GM12878 (cell line): ENCODE measurements at regions not wholly inside any gene's neighbourhood (a gene's known extent, or its start where the extent isn't known, plus 50 kb on each side); places are given as distances from the start of the nearest gene placed in this dataset.

Experiments used
- ATAC-seq: fragments of 200-7000 bp; cut with Tn5 transposase; 3 replicates; pipeline ENCODE4 v1.9.1; 2020; ENCODE audit warnings: mild to moderate bottlenecking, moderate library complexity
- BruUV-seq: library from RNA; stranded (reverse); fragments of 400-500 nt; replicated peaks from 2 replicates; lab custom pipeline; 2021; lab: Mats Ljungman, UMichigan
- CTCF ChIA-PET: fragments of 300-600 bp; sonication (Branson Sonifier 250); formaldehyde crosslinking; extraction: SDS; loops from one replicate; lab custom pipeline; 2021; ENCODE audit warnings: inconsistent platforms; lab: Yijun Ruan, JAX
- POLR2A ChIA-PET: fragments of 350-600 bp; formaldehyde crosslinking; extraction: SDS; loops from one replicate; lab custom pipeline; 2021; ENCODE audit warnings: inconsistent platforms; lab: Charles Lee
- RAD21 ChIA-PET: fragments of 300-600 bp; sonication (Branson Sonifier 250); formaldehyde crosslinking; loops from one replicate; lab custom pipeline; 2023; ENCODE audit warnings: antibody characterized with exemption; ENCODE audit not compliant: unreplicated experiment; lab: Charles Lee
- SMC1A ChIA-PET: fragments of 300-600 bp; sonication (Branson Sonifier 250); formaldehyde crosslinking; loops from one replicate; lab custom pipeline; 2023; ENCODE audit not compliant: unreplicated experiment, uncharacterized antibody; lab: Charles Lee
- DNase-seq: peaks from one replicate; pipeline ENCODE4 v3.0.0-alpha.2; 2011; ENCODE audit warnings: low read depth, low spot score
- FAIRE-seq: peaks from 3 replicates; lab custom pipeline; 2011; peaks lifted over from hg19 to GRCh38; lab: Jason Lieb, UNC
- H2AFZ ChIP-seq: 2 replicates; pipeline ENCODE4 v1.6.0; 2011; ENCODE audit warnings: low read depth, low read length, control low read depth; ENCODE audit not compliant: control insufficient read depth
- H3K27ac ChIP-seq: 2 replicates; pipeline ENCODE4 v1.5.1; 2011; ENCODE audit warnings: control low read depth; ENCODE audit not compliant: control insufficient read depth, insufficient read depth
- H3K27me3 ChIP-seq, 2 experiments: replicated peaks in 1 of 2; 2 replicates each; pipeline versions ENCODE4 v1.6.0 to v1.6.1; 2011; ENCODE audit warnings: low read length in 1 of 2; ENCODE audit not compliant: control insufficient read depth in 2 of 2, insufficient read depth in 2 of 2
- H3K36me3 ChIP-seq, 2 experiments: 2 replicates each; pipeline ENCODE4 v1.5.1; 2011; ENCODE audit warnings: low read length in 1 of 2; ENCODE audit not compliant: control insufficient read depth in 2 of 2, insufficient read depth in 2 of 2
- H3K4me1 ChIP-seq: 2 replicates; pipeline ENCODE4 v1.6.1; 2011; ENCODE audit warnings: mild to moderate bottlenecking, low read length, moderate library complexity, mixed read lengths; ENCODE audit not compliant: control insufficient read depth, insufficient read depth
- H3K4me2 ChIP-seq: 2 replicates; pipeline ENCODE4 v1.6.0; 2011; ENCODE audit warnings: control low read depth; ENCODE audit not compliant: control insufficient read depth, insufficient read depth
- H3K4me3 ChIP-seq: fragments of 200-600 bp; sonication (generic); 2 replicates; pipeline ENCODE4 v1.5.1; 2016
- H3K79me2 ChIP-seq: 2 replicates; pipeline ENCODE4 v1.6.0; 2011; ENCODE audit warnings: low read length; ENCODE audit not compliant: control insufficient read depth, insufficient read depth
- H3K9ac ChIP-seq: 2 replicates; pipeline ENCODE4 v1.8.0; 2011; ENCODE audit warnings: low read length, control low read depth, mixed read lengths; ENCODE audit not compliant: control insufficient read depth, insufficient read depth
- H3K9me3 ChIP-seq: replicated peaks from 3 replicates; pipeline ENCODE4 v1.5.1; 2011; ENCODE audit warnings: mild to moderate bottlenecking, low read length; ENCODE audit not compliant: control insufficient read depth, insufficient read depth
- H4K20me1 ChIP-seq: 2 replicates; pipeline ENCODE4 v1.6.0; 2011; ENCODE audit not compliant: control insufficient read depth, insufficient read depth
- BACH1 ChIP-seq: fragments of 450-650 bp; IDR thresholded peaks from 2 replicates; pipeline ENCODE4 v1.6.1; 2017; ENCODE audit warnings: mild to moderate bottlenecking, borderline replicate concordance
- CBX5 ChIP-seq: sonication (generic); IDR thresholded peaks from 2 replicates; pipeline ENCODE4 v1.6.1; 2016; ENCODE audit warnings: low read depth, moderate library complexity, mild to moderate bottlenecking, inconsistent platforms
- CHD1 ChIP-seq: IDR thresholded peaks from 2 replicates; pipeline ENCODE4 v1.6.1; 2012; ENCODE audit warnings: low read depth, low read length, improper control_type of control experiment
- EED ChIP-seq: sonication (generic); IDR thresholded peaks from 2 replicates; pipeline ENCODE4 v1.6.1; 2016; ENCODE audit warnings: antibody characterized with exemption, low read depth
- JUNB ChIP-seq: IDR thresholded peaks from 2 replicates; pipeline ENCODE4 v1.6.1; 2016; ENCODE audit warnings: antibody characterized with exemption, mild to moderate bottlenecking
- MXI1 ChIP-seq: fragments of 150-350 bp; IDR thresholded peaks from 2 replicates; pipeline ENCODE4 v1.6.1; 2011; ENCODE audit warnings: low read depth, mild to moderate bottlenecking, inconsistent platforms, low read length, improper control_type of control experiment
- NFIC ChIP-seq: IDR thresholded peaks from 2 replicates; pipeline ENCODE4 v1.6.1; 2012; ENCODE audit warnings: low read depth, mild to moderate bottlenecking, inconsistent platforms, low read length, moderate library complexity
- NFYA ChIP-seq: IDR thresholded peaks from 2 replicates; pipeline ENCODE4 v1.6.1; 2011; ENCODE audit warnings: low read depth, mild to moderate bottlenecking, low read length, improper control_type of control experiment, borderline replicate concordance
- NR2C1 ChIP-seq: fragments of 450-650 bp; IDR thresholded peaks from 2 replicates; pipeline ENCODE4 v1.6.1; 2017; ENCODE audit warnings: antibody characterized with exemption, mild to moderate bottlenecking, moderate library complexity
- POU2F2 ChIP-seq: IDR thresholded peaks from 3 replicates; pipeline ENCODE4 v1.6.1; 2011; ENCODE audit warnings: low read depth, mild to moderate bottlenecking, low read length, borderline replicate concordance
- RAD51 ChIP-seq: fragments of 450-650 bp; IDR thresholded peaks from 2 replicates; pipeline ENCODE4 v1.6.1; 2016; ENCODE audit warnings: moderate library complexity, mild to moderate bottlenecking, inconsistent platforms
- RCOR1 ChIP-seq: conservative IDR thresholded peaks from 2 replicates; pipeline ENCODE4 v1.6.1; 2012; ENCODE audit warnings: low read depth, low read length, improper control_type of control experiment
- RUNX3 ChIP-seq: IDR thresholded peaks from 2 replicates; pipeline ENCODE4 v1.6.1; 2012; ENCODE audit warnings: low read length, inconsistent platforms
- TCF12 ChIP-seq: IDR thresholded peaks from 2 replicates; pipeline ENCODE4 v1.6.1; 2011; ENCODE audit warnings: low read depth, mild to moderate bottlenecking, low read length
- WGBS: methylation state at CpG from one replicate; pipeline ENCODE4 v1.1.6; 2016; ENCODE audit warnings: low lambda C conversion rate; ENCODE audit not compliant: insufficient replicate concordance, insufficient coverage; ENCODE audit errors: missing lambda C conversion rate; 5-methylcytosine and 5-hydroxymethylcytosine counted together
- in situ Hi-C: fragments of 300-500 bp; cut with MboI; formaldehyde crosslinking; loops from 9 replicates; pipeline ENCODE4 v1.14.3; 2018; ENCODE audit warnings: mixed read lengths
- intact Hi-C: fragments of 100-400 bp; cut with micrococcal nuclease; formaldehyde crosslinking; loops from one replicate; pipeline ENCODE4 v1.14.2; 2022; ENCODE audit not compliant: unreplicated experiment
- TF ChIP-seq, protein P1 (sequence below): fragments of 450-650 bp; IDR thresholded peaks from 2 replicates; pipeline ENCODE4 v1.6.1; 2014; ENCODE audit warnings: mild to moderate bottlenecking
- TF ChIP-seq, protein P2 (sequence below), 3 experiments: IDR thresholded peaks in 2 of 3; conservative IDR thresholded peaks in 1 of 3; 2 replicates each; pipeline ENCODE4 v1.5.1; 2011; ENCODE audit warnings: low read depth in 3 of 3, low read length in 3 of 3, mild to moderate bottlenecking in 3 of 3, control low read depth in 2 of 3, moderate library complexity in 2 of 3, inconsistent platforms in 1 of 3, mixed read lengths in 1 of 3; ENCODE audit not compliant: control insufficient read depth in 2 of 3, insufficient read depth in 1 of 3; ENCODE audit errors: extremely low read depth in 1 of 3
- TF ChIP-seq, protein P3 (sequence below): fragments of 450-650 bp; conservative IDR thresholded peaks from 2 replicates; pipeline ENCODE4 v1.6.1; 2017; ENCODE audit warnings: mild to moderate bottlenecking, moderate library complexity

DNA sequence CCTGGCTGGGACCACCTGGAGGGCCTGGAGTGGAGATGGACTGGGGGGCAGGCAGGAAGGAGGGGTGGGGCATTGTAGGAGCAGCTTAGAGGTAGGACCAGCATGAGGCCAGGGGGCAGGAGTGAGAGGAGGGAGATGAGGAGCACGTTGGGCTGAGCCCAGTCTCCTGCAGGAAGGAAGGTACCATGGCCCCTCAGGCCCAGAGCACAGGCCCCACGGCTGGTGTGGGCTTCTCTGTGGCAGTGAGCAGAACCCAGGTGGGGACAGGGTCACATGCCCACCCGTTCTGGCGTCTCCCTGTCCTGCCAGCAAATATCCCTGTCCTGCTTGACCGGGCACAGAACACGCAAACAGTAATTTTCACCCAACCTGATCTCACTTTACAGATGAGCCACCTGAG lies 141.8 kb downstream of the ENGASE start:
- peaks cover 3 to 9% of the 10 kb centered on the region in 2 experiments for H3K27me3 ChIP-seq
- no peaks in the 10 kb centered on the region for H4K20me1 ChIP-seq
- in situ Hi-C loops = no loop called here
- DNase-seq = no peak
- H3K36me3 ChIP-seq = no peaks in the 10 kb centered on the region
- intact Hi-C loops = no loop called here
- H3K9me3 ChIP-seq = no peaks in the 10 kb centered on the region
- H3K79me2 ChIP-seq = no peaks in the 10 kb centered on the region
- TF ChIP-seq MXI1 = no peak
- TF ChIP-seq CBX5 = no peak
- TF ChIP-seq JUNB = no peak
- TF ChIP-seq RUNX3 = no peak
- TF ChIP-seq RAD51 = no peak
- no peak for TF ChIP-seq NFYA
- no peak for TF ChIP-seq EED
- TF ChIP-seq, protein P1, sequence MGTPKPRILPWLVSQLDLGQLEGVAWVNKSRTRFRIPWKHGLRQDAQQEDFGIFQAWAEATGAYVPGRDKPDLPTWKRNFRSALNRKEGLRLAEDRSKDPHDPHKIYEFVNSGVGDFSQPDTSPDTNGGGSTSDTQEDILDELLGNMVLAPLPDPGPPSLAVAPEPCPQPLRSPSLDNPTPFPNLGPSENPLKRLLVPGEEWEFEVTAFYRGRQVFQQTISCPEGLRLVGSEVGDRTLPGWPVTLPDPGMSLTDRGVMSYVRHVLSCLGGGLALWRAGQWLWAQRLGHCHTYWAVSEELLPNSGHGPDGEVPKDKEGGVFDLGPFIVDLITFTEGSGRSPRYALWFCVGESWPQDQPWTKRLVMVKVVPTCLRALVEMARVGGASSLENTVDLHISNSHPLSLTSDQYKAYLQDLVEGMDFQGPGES = no peak
- no peak for TF ChIP-seq NFIC
- no peak for TF ChIP-seq CHD1
- TF ChIP-seq TCF12 = no peak
- no peak for TF ChIP-seq NR2C1
- TF ChIP-seq, protein P2, sequence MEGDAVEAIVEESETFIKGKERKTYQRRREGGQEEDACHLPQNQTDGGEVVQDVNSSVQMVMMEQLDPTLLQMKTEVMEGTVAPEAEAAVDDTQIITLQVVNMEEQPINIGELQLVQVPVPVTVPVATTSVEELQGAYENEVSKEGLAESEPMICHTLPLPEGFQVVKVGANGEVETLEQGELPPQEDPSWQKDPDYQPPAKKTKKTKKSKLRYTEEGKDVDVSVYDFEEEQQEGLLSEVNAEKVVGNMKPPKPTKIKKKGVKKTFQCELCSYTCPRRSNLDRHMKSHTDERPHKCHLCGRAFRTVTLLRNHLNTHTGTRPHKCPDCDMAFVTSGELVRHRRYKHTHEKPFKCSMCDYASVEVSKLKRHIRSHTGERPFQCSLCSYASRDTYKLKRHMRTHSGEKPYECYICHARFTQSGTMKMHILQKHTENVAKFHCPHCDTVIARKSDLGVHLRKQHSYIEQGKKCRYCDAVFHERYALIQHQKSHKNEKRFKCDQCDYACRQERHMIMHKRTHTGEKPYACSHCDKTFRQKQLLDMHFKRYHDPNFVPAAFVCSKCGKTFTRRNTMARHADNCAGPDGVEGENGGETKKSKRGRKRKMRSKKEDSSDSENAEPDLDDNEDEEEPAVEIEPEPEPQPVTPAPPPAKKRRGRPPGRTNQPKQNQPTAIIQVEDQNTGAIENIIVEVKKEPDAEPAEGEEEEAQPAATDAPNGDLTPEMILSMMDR (IDR thresholded peaks at IDR 0.05 in 2 of 3, conservative IDR thresholded peaks at IDR 0.05 in 1 of 3; ENCODE audit: control insufficient read depth in 2 of 3, extremely low read depth in 1 of 3, insufficient read depth in 1 of 3, low read depth in 3 of 3, low read length in 3 of 3) = no peak
- no peak for TF ChIP-seq BACH1
- no peak for TF ChIP-seq POU2F2
- TF ChIP-seq, protein P3, sequence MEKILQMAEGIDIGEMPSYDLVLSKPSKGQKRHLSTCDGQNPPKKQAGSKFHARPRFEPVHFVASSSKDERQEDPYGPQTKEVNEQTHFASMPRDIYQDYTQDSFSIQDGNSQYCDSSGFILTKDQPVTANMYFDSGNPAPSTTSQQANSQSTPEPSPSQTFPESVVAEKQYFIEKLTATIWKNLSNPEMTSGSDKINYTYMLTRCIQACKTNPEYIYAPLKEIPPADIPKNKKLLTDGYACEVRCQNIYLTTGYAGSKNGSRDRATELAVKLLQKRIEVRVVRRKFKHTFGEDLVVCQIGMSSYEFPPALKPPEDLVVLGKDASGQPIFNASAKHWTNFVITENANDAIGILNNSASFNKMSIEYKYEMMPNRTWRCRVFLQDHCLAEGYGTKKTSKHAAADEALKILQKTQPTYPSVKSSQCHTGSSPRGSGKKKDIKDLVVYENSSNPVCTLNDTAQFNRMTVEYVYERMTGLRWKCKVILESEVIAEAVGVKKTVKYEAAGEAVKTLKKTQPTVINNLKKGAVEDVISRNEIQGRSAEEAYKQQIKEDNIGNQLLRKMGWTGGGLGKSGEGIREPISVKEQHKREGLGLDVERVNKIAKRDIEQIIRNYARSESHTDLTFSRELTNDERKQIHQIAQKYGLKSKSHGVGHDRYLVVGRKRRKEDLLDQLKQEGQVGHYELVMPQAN = no peak
- no peak for TF ChIP-seq RCOR1
- TF ChIP-seq, all 136 proteins: peak for 0
- ChIA-PET RAD21 (no interaction called here), SMC1A (no interaction called here), POLR2A (no interaction called here), CTCF (no interaction called here)
- no peaks in the 10 kb centered on the region for H3K4me1 ChIP-seq
- WGBS = 18% methylated on average over 6 of the region's 6 CpGs
- no TSS peak for BruUV-seq
- no peak for FAIRE-seq
- no peak for ATAC-seq
- H3K27ac ChIP-seq = no peak overlapping the region
- no peak overlapping the region for H3K9ac ChIP-seq
- no peak overlapping the region for H3K4me3 ChIP-seq
- H3K4me2 ChIP-seq = no peak overlapping the region
- H2AFZ ChIP-seq = no peak overlapping the region
